Memory B cell (primary cell): ENCODE measurements at regions not wholly inside any gene's neighbourhood (a gene's known extent, or its start where the extent isn't known, plus 50 kb on each side); places are given as distances from the start of the nearest gene placed in this dataset.

Experiments used
- ATAC-seq: fragments of 150-1000 bp; cut with Tn5 transposase; 2 replicates; pipeline ENCODE4 v1.10.0; 2021; ENCODE audit warnings: low read depth, mild to moderate bottlenecking, moderate library complexity
- DNase-seq, 2 donors: peaks; one replicate each; pipeline ENCODE4 v3.0.0; 2022; ENCODE audit warnings: low spot score in 2 of 2
- H3K27ac Mint-ChIP-seq: one replicate; pipeline ENCODE4 v1.8.0; 2022; ENCODE audit warnings: mild to moderate bottlenecking, moderate library complexity, mixed read lengths
- H3K27me3 Mint-ChIP-seq: one replicate; pipeline ENCODE4 v1.8.0; 2022; ENCODE audit warnings: mixed read lengths
- H3K36me3 Mint-ChIP-seq: one replicate; pipeline ENCODE4 v1.8.0; 2022; ENCODE audit warnings: mild to moderate bottlenecking, mixed read lengths
- H3K4me1 Mint-ChIP-seq: one replicate; pipeline ENCODE4 v1.8.0; 2022; ENCODE audit warnings: mixed read lengths
- H3K4me3 Mint-ChIP-seq: one replicate; pipeline ENCODE4 v1.8.0; 2022; ENCODE audit warnings: mild to moderate bottlenecking, moderate library complexity, mixed read lengths
- H3K9me3 Mint-ChIP-seq: one replicate; pipeline ENCODE4 v1.8.0; 2022; ENCODE audit warnings: mixed read lengths

DNA sequence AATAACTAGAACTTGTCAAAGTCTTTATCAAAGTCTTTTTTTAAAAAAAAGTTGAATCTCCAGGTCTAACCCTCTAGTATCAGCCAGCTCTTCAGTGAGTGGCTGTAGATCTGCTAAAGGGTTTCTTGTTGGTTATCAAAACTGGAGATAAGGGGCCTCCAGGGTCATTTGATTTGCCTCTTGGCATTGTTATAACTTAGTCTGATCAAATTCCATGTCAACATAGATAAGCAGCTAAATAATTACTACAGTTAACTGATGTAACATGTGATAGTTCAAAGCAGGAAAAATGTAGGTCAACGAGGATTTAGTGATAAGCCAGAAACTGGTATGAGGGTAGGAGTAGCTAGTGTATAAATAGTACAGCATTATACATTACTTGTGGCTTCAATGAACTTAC, 465.1 kb downstream of the PDHA2 start:
- ATAC-seq (no peak), DNase-seq (no peak)
- no peaks in the 10 kb centered on the region for H3K27me3 Mint-ChIP-seq
- H3K4me1 Mint-ChIP-seq, result no peaks in the 10 kb centered on the region
- H3K4me3 Mint-ChIP-seq, result no peak overlapping the region
- no peaks in the 10 kb centered on the region for H3K36me3 Mint-ChIP-seq
- H3K27ac Mint-ChIP-seq, result no peak overlapping the region
- H3K9me3 Mint-ChIP-seq, result peaks cover 11% of the 10 kb centered on the region

DNA sequence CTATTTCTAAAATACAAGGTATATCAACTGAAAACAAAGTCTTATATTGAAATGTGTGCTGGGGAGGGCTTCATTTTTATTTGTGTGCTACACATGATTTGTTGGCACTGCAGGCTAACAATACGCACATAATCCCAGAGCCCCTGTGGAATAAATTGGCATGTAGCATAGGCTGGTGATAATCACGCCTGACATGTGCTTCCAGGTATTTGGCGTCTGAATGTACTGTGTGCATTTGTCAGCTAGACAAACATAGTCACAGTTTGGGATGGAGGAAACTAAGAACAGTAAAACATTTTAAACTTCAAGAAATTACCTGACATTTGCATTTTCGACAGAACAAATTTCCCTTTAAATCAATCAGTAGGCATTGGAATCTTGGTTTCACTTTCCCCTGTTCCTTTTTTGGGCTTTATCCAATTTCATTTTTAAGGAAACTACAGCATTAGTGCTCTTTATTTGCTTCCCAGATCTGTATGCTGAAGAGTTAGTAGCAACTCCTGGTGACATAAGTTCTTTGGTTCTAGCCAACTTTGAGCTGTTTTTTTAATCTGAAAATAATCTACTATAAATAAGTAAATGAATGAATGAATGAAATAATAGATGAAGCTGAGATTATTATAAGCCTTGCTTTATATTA, 472.3 kb downstream of the PDHA2 start:
- no peaks in the 10 kb centered on the region for H3K36me3 Mint-ChIP-seq
- H3K27me3 Mint-ChIP-seq, result no peaks in the 10 kb centered on the region
- no peak overlapping the region for H3K4me3 Mint-ChIP-seq
- no peaks in the 10 kb centered on the region for H3K4me1 Mint-ChIP-seq
- no peak for DNase-seq
- H3K27ac Mint-ChIP-seq, result no peak overlapping the region
- peaks cover 7% of the 10 kb centered on the region for H3K9me3 Mint-ChIP-seq
- no peak for ATAC-seq

- Mint-ChIP-seq H3K27ac (no peak overlapping the region), H3K36me3 (no peaks in the 10 kb centered on the region), H3K4me1 (no peaks in the 10 kb centered on the region), H3K9me3 (peaks cover 2% of the 10 kb centered on the region), H3K27me3 (no peaks in the 10 kb centered on the region), H3K4me3 (no peak overlapping the region)
- DNase-seq, result no peak
- ATAC-seq, result no peak
Measured at GRCh38 chr4:96315815-96316214, 475.9 kb downstream of the PDHA2 start.

DNA sequence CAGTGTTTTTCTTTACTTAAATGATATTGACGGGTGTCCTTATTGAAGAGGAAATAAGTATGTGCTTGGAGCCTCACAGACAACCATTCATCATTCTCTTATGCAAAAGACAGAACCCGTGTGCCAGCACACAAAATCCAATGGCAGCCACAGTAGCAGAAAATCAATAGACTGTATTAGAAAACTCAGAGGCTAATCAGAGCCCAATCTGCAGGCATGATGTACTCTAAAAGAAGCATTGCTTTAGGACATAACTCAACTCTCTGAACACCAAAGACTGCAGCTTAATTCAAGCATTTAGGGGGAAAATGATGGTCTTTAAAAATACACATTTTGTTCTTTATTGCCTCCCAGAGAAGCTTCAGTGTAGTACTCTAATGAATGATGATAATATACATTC, 476.9 kb downstream of the PDHA2 start:
- peaks cover 1% of the 10 kb centered on the region for H3K9me3 Mint-ChIP-seq
- H3K36me3 Mint-ChIP-seq, result no peaks in the 10 kb centered on the region
- ATAC-seq (no peak), DNase-seq (no peak)
- no peak overlapping the region for H3K27ac Mint-ChIP-seq
- H3K4me3 Mint-ChIP-seq, result no peak overlapping the region
- H3K4me1 Mint-ChIP-seq, result no peaks in the 10 kb centered on the region
- no peaks in the 10 kb centered on the region for H3K27me3 Mint-ChIP-seq

DNA sequence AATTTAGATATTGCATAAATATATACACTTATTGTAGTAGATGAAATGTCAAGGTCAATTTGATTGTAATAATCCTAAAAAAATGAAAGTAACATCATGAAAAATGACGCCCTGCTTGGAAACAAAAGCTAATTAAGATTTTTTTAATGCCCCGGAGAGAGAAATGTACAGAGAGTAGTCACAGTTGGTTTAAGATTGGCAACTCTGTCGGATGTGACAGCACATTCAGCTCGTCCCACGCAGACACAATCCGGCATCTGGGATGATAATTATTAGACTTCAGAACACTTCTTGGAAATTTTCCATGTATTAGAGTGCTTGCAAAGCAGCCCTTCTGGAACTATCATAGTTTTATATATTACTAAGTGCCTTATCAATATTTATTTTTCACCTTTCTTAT, 478.0 kb downstream of the PDHA2 start:
- no peak overlapping the region for H3K27ac Mint-ChIP-seq
- H3K4me1 Mint-ChIP-seq, result no peaks in the 10 kb centered on the region
- H3K9me3 Mint-ChIP-seq, result peaks cover 1% of the 10 kb centered on the region
- ATAC-seq (no peak), DNase-seq (no peak)
- no peak overlapping the region for H3K4me3 Mint-ChIP-seq
- H3K36me3 Mint-ChIP-seq, result no peaks in the 10 kb centered on the region
- no peaks in the 10 kb centered on the region for H3K27me3 Mint-ChIP-seq

- no peak overlapping the region for H3K4me3 Mint-ChIP-seq
- DNase-seq, result no peak
- no peaks in the 10 kb centered on the region for H3K27me3 Mint-ChIP-seq
- H3K36me3 Mint-ChIP-seq, result no peaks in the 10 kb centered on the region
- H3K9me3 Mint-ChIP-seq, result peaks cover 6% of the 10 kb centered on the region
- H3K4me1 Mint-ChIP-seq, result no peaks in the 10 kb centered on the region
- no peak overlapping the region for H3K27ac Mint-ChIP-seq
- ATAC-seq, result no peak
Measured at GRCh38 chr4:96326846-96327245, 487.0 kb downstream of the PDHA2 start.

DNA sequence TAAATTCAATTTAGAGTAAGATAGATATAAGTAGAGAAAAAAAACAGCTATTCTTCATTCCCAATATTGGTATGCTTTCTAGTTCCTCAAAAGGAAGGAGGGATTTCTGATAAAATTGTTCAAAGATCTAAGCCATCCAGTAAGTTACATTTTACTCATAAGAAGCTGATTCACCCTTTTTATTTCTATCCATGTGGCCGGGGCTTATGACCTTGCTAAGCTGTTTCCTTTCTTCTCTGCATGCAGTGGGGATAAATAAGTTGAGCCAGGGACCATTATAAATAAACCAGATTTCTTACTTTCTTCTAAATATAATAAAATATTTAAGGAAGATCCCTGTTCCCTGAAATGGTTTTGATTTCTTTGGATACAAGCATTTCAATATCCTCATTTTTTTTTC, 502.3 kb downstream of the PDHA2 start:
- ATAC-seq (no peak), DNase-seq (no peak)
- no peak overlapping the region for H3K4me3 Mint-ChIP-seq
- H3K27ac Mint-ChIP-seq, result no peak overlapping the region
- no peaks in the 10 kb centered on the region for H3K4me1 Mint-ChIP-seq
- H3K27me3 Mint-ChIP-seq, result no peaks in the 10 kb centered on the region
- H3K36me3 Mint-ChIP-seq, result no peaks in the 10 kb centered on the region
- peaks cover 4% of the 10 kb centered on the region for H3K9me3 Mint-ChIP-seq

DNA sequence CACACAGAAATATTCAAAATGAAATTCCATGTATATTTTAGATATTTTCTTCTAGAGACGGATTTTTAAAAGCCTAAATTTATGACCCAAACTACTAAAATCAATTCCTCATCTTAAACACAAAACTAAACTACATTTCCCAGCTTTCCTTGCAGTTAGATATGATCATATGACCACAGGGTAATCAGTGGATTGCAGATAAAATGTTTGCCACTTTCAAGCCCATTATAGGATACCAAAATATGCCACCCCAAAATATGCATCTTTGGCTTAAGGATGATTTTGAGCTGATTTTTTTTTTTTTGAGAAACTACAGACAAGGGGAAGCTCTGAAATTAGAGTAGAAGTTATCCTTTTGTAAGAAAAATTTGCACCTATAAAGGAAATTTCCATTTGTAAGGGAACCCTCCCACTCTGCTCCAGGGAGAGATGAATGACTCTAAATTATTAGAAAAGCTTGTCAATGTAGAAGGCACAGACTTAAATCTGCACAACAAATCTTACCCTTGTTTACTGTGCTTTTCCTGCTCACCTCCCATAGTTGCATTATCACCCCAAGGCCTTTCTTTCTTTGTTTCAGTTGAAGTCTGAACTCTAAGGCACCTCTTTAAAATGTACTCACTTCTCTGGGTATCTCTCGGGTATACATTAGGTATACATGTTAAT, 503.0 kb downstream of the PDHA2 start:
- Mint-ChIP-seq H3K27me3 (no peaks in the 10 kb centered on the region), H3K27ac (no peak overlapping the region), H3K4me3 (no peak overlapping the region), H3K36me3 (no peaks in the 10 kb centered on the region), H3K9me3 (peaks cover 4% of the 10 kb centered on the region), H3K4me1 (no peaks in the 10 kb centered on the region)
- DNase-seq (no peak), ATAC-seq (no peak)

DNA sequence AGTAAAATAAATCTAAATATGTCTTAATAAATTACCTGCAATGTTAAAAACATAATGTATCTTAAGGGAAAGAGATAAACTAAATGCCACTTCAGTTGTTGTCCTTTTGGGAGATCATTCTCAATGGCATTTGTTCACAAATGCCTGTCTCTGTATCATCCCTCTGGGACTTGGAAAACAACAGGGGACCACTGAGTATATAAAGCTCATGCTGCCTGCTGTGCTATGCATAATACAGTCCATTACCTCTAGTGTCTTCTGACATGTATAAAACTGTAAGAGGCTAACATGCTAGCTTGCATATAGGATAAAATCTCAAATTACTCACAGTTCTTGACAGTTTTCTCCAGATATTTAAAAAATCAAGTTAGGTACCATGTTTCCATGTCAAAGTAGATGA, 503.9 kb downstream of the PDHA2 start:
- H3K9me3 Mint-ChIP-seq, result peaks cover 3% of the 10 kb centered on the region
- no peaks in the 10 kb centered on the region for H3K4me1 Mint-ChIP-seq
- H3K4me3 Mint-ChIP-seq, result no peak overlapping the region
- no peaks in the 10 kb centered on the region for H3K27me3 Mint-ChIP-seq
- DNase-seq (no peak), ATAC-seq (no peak)
- no peaks in the 10 kb centered on the region for H3K36me3 Mint-ChIP-seq
- H3K27ac Mint-ChIP-seq, result no peak overlapping the region

DNA sequence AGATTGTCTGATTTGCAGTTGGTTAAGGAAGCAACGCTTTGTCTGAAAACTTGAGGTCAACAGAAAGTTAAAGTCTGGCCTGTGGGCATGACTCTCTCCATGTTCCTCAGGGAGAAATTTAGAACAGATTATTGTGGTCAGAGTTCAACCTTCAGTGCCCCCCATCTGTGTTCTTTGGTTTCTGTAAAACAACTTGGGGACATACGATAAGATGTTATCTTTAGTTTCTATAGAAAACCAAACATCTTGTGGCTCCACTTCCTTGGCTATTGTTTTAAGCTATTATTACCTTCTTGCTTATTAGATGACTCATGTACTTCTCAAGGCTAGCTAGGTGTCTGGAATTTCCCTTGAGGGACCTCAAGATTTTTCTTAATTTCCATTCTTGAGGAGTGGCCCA, 507.7 kb downstream of the PDHA2 start:
- DNase-seq (no peak), ATAC-seq (no peak)
- H3K4me1 Mint-ChIP-seq, result no peaks in the 10 kb centered on the region
- peaks cover 4% of the 10 kb centered on the region for H3K9me3 Mint-ChIP-seq
- no peaks in the 10 kb centered on the region for H3K27me3 Mint-ChIP-seq
- H3K27ac Mint-ChIP-seq, result no peak overlapping the region
- H3K36me3 Mint-ChIP-seq, result no peaks in the 10 kb centered on the region
- no peak overlapping the region for H3K4me3 Mint-ChIP-seq

- Mint-ChIP-seq H3K27me3 (no peaks in the 10 kb centered on the region), H3K4me3 (no peak overlapping the region), H3K36me3 (no peaks in the 10 kb centered on the region), H3K27ac (no peak overlapping the region), H3K9me3 (peaks cover 3% of the 10 kb centered on the region), H3K4me1 (no peaks in the 10 kb centered on the region)
- DNase-seq (no peak), ATAC-seq (no peak)
Measured at GRCh38 chr4:96352051-96352517, 512.2 kb downstream of the PDHA2 start.

DNA sequence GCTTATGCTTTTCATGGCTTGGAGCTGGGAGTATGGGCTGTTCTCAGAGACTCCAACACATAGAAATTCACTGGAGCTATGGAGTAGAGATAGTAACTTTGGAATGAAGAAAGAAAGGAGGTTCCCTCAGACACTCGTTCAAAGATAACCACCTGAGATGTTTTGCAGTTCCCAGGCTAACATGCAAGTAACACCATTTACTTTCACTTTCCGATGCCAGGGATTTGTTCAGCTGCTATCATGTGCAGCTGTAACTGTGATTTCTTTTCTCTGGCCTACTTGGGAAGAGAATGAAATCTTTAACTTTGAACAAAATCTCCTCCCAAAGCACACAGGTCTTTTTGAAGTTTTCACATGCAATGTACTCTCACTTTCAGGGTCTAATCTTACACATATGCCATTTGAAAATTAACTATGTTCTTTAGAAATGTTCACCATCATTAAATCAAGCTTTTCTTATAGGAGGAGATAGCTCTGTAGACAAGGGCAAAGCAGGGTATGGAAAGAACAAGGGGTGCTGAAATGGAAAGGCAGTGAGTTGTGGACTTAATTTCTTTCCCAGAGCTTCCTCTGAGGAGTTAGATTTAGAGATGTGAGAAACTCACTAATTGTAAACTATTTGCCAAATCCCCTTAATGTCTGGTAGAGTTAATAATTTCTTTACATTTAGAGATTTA, 514.3 kb downstream of the PDHA2 start:
- Mint-ChIP-seq H3K9me3 (peaks cover 3% of the 10 kb centered on the region), H3K4me1 (no peaks in the 10 kb centered on the region), H3K27ac (no peak overlapping the region), H3K36me3 (no peaks in the 10 kb centered on the region), H3K27me3 (no peaks in the 10 kb centered on the region), H3K4me3 (no peak overlapping the region)
- DNase-seq, result no peak
- ATAC-seq, result no peak

- Mint-ChIP-seq H3K36me3 (no peaks in the 10 kb centered on the region), H3K4me3 (no peak overlapping the region), H3K27ac (no peak overlapping the region), H3K4me1 (no peaks in the 10 kb centered on the region), H3K9me3 (peaks cover 3% of the 10 kb centered on the region), H3K27me3 (no peaks in the 10 kb centered on the region)
- no peak for DNase-seq
- no peak for ATAC-seq
Measured at GRCh38 chr4:96355414-96355813, 515.5 kb downstream of the PDHA2 start.

- no peaks in the 10 kb centered on the region for H3K9me3 Mint-ChIP-seq
- ATAC-seq, result no peak
- H3K27ac Mint-ChIP-seq, result no peak overlapping the region
- no peaks in the 10 kb centered on the region for H3K27me3 Mint-ChIP-seq
- H3K4me1 Mint-ChIP-seq, result no peaks in the 10 kb centered on the region
- no peak overlapping the region for H3K4me3 Mint-ChIP-seq
- H3K36me3 Mint-ChIP-seq, result no peaks in the 10 kb centered on the region
- no peak for DNase-seq
Measured at GRCh38 chr4:96356591-96357370, 516.9 kb downstream of the PDHA2 start.
